PC-9 (cell line): ENCODE measurements at regions not wholly inside any gene's neighbourhood (a gene's known extent, or its start where the extent isn't known, plus 50 kb on each side); places are given as distances from the start of the nearest gene placed in this dataset.

Experiments used
- EZH2 ChIP-seq: fragments of 200-600 bp; sonication (generic); IDR thresholded peaks from 2 replicates; pipeline ENCODE4 v1.8.0; 2017; ENCODE audit warnings: antibody characterized with exemption, low read depth
- TF ChIP-seq, protein P1 (sequence below): fragments of 200-600 bp; sonication (generic); conservative IDR thresholded peaks from 2 replicates; pipeline ENCODE4 v1.6.1; 2017; ENCODE audit warnings: mixed run types, antibody characterized with exemption, mild to moderate bottlenecking, moderate library complexity

- TF ChIP-seq, protein P1, sequence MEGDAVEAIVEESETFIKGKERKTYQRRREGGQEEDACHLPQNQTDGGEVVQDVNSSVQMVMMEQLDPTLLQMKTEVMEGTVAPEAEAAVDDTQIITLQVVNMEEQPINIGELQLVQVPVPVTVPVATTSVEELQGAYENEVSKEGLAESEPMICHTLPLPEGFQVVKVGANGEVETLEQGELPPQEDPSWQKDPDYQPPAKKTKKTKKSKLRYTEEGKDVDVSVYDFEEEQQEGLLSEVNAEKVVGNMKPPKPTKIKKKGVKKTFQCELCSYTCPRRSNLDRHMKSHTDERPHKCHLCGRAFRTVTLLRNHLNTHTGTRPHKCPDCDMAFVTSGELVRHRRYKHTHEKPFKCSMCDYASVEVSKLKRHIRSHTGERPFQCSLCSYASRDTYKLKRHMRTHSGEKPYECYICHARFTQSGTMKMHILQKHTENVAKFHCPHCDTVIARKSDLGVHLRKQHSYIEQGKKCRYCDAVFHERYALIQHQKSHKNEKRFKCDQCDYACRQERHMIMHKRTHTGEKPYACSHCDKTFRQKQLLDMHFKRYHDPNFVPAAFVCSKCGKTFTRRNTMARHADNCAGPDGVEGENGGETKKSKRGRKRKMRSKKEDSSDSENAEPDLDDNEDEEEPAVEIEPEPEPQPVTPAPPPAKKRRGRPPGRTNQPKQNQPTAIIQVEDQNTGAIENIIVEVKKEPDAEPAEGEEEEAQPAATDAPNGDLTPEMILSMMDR: no peak
- TF ChIP-seq EZH2: no peak
These were observed 645.3 kb downstream of the TLL1 start for GRCh38 chr4:166518315-166518714.
